ENCODE measurements at regions not wholly inside any gene's neighbourhood (a gene's known extent, or its start where the extent isn't known, plus 50 kb on each side); places are given as distances from the start of the nearest gene placed in this dataset.

GRCh38 chr14:22479776-22480464, 109.1 kb downstream of the DAD1 start (continued):
- TF ChIP-seq, protein P1, sequence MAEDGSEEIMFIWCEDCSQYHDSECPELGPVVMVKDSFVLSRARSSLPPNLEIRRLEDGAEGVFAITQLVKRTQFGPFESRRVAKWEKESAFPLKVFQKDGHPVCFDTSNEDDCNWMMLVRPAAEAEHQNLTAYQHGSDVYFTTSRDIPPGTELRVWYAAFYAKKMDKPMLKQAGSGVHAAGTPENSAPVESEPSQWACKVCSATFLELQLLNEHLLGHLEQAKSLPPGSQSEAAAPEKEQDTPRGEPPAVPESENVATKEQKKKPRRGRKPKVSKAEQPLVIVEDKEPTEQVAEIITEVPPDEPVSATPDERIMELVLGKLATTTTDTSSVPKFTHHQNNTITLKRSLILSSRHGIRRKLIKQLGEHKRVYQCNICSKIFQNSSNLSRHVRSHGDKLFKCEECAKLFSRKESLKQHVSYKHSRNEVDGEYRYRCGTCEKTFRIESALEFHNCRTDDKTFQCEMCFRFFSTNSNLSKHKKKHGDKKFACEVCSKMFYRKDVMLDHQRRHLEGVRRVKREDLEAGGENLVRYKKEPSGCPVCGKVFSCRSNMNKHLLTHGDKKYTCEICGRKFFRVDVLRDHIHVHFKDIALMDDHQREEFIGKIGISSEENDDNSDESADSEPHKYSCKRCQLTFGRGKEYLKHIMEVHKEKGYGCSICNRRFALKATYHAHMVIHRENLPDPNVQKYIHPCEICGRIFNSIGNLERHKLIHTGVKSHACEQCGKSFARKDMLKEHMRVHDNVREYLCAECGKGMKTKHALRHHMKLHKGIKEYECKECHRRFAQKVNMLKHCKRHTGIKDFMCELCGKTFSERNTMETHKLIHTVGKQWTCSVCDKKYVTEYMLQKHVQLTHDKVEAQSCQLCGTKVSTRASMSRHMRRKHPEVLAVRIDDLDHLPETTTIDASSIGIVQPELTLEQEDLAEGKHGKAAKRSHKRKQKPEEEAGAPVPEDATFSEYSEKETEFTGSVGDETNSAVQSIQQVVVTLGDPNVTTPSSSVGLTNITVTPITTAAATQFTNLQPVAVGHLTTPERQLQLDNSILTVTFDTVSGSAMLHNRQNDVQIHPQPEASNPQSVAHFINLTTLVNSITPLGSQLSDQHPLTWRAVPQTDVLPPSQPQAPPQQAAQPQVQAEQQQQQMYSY (CRISPR knock-in tag; IDR thresholded peaks at IDR 0.05): no peak; the same call in 1 of the 2 replicates
- TF ChIP-seq, protein P2, sequence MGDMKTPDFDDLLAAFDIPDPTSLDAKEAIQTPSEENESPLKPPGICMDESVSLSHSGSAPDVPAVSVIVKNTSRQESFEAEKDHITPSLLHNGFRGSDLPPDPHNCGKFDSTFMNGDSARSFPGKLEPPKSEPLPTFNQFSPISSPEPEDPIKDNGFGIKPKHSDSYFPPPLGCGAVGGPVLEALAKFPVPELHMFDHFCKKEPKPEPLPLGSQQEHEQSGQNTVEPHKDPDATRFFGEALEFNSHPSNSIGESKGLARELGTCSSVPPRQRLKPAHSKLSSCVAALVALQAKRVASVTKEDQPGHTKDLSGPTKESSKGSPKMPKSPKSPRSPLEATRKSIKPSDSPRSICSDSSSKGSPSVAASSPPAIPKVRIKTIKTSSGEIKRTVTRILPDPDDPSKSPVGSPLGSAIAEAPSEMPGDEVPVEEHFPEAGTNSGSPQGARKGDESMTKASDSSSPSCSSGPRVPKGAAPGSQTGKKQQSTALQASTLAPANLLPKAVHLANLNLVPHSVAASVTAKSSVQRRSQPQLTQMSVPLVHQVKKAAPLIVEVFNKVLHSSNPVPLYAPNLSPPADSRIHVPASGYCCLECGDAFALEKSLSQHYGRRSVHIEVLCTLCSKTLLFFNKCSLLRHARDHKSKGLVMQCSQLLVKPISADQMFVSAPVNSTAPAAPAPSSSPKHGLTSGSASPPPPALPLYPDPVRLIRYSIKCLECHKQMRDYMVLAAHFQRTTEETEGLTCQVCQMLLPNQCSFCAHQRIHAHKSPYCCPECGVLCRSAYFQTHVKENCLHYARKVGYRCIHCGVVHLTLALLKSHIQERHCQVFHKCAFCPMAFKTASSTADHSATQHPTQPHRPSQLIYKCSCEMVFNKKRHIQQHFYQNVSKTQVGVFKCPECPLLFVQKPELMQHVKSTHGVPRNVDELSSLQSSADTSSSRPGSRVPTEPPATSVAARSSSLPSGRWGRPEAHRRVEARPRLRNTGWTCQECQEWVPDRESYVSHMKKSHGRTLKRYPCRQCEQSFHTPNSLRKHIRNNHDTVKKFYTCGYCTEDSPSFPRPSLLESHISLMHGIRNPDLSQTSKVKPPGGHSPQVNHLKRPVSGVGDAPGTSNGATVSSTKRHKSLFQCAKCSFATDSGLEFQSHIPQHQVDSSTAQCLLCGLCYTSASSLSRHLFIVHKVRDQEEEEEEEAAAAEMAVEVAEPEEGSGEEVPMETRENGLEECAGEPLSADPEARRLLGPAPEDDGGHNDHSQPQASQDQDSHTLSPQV (IDR thresholded peaks at IDR 0.05): no peak
- TF ChIP-seq SMAD5 (IDR thresholded peaks at IDR 0.05; ENCODE audit: low read depth) (no peak; the same call in 1 of the 2 replicates), CHD2 (IDR thresholded peaks at IDR 0.05; ENCODE audit: borderline replicate concordance, low read depth, low read length) (no peak), EP300 (IDR thresholded peaks at IDR 0.05; ENCODE audit: borderline replicate concordance in 1 of 2, control insufficient read depth in 1 of 2, low read depth in 2 of 2, low read length in 2 of 2) (no peak), TAF1 (IDR thresholded peaks at IDR 0.05; ENCODE audit: borderline replicate concordance, low read depth, low read length) (no peak), E2F8 (IDR thresholded peaks at IDR 0.05; ENCODE audit: low read depth, partially characterized antibody) (no peak), FOXK2 (IDR thresholded peaks at IDR 0.05) (no peak), SPI1 (IDR thresholded peaks at IDR 0.05; ENCODE audit: borderline replicate concordance, insufficient read depth, low read depth, low read length) (no peak)
- TF ChIP-seq, protein P3, sequence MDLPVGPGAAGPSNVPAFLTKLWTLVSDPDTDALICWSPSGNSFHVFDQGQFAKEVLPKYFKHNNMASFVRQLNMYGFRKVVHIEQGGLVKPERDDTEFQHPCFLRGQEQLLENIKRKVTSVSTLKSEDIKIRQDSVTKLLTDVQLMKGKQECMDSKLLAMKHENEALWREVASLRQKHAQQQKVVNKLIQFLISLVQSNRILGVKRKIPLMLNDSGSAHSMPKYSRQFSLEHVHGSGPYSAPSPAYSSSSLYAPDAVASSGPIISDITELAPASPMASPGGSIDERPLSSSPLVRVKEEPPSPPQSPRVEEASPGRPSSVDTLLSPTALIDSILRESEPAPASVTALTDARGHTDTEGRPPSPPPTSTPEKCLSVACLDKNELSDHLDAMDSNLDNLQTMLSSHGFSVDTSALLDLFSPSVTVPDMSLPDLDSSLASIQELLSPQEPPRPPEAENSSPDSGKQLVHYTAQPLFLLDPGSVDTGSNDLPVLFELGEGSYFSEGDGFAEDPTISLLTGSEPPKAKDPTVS (IDR thresholded peaks at IDR 0.05; ENCODE audit: low read depth, low read length): no peak
- TF ChIP-seq, protein P4, sequence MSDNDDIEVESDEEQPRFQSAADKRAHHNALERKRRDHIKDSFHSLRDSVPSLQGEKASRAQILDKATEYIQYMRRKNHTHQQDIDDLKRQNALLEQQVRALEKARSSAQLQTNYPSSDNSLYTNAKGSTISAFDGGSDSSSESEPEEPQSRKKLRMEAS (IDR thresholded peaks at IDR 0.05; ENCODE audit: low read depth, low read length): no peak
- TF ChIP-seq, protein P5, sequence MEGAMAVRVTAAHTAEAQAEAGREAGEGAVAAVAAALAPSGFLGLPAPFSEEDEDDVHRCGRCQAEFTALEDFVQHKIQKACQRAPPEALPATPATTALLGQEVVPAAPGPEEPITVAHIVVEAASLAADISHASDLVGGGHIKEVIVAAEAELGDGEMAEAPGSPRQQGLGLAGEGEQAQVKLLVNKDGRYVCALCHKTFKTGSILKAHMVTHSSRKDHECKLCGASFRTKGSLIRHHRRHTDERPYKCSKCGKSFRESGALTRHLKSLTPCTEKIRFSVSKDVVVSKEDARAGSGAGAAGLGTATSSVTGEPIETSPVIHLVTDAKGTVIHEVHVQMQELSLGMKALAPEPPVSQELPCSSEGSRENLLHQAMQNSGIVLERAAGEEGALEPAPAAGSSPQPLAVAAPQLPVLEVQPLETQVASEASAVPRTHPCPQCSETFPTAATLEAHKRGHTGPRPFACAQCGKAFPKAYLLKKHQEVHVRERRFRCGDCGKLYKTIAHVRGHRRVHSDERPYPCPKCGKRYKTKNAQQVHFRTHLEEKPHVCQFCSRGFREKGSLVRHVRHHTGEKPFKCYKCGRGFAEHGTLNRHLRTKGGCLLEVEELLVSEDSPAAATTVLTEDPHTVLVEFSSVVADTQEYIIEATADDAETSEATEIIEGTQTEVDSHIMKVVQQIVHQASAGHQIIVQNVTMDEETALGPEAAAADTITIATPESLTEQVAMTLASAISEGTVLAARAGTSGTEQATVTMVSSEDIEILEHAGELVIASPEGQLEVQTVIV (IDR thresholded peaks at IDR 0.05; ENCODE audit: borderline replicate concordance, partially characterized antibody): no peak
